GM13977 (cell line): ENCODE measurements at regions not wholly inside any gene's neighbourhood (a gene's known extent, or its start where the extent isn't known, plus 50 kb on each side); places are given as distances from the start of the nearest gene placed in this dataset.

ENCODE experiments used
- DNase-seq: peaks from one replicate; pipeline ENCODE4 v3.0.0; 2012; ENCODE audit warnings: low spot score
- in situ Hi-C: fragments of 300-500 bp; cut with MboI; formaldehyde crosslinking; loops from one replicate; pipeline ENCODE4 v1.12.0; 2022; ENCODE audit warnings: low sequenced_read_pairs, low pct_unique_long_range_greater_than_20kb, mixed read lengths, inconsistent platforms; ENCODE audit not compliant: unreplicated experiment
- TF ChIP-seq, protein P1 (sequence below): IDR thresholded peaks from 2 replicates; pipeline ENCODE4 v1.5.1; 2012; ENCODE audit warnings: mild to moderate bottlenecking, control low read depth; ENCODE audit not compliant: insufficient read depth; ENCODE audit errors: extremely low read depth, missing control alignments

- no peak for DNase-seq
- TF ChIP-seq, protein P1, sequence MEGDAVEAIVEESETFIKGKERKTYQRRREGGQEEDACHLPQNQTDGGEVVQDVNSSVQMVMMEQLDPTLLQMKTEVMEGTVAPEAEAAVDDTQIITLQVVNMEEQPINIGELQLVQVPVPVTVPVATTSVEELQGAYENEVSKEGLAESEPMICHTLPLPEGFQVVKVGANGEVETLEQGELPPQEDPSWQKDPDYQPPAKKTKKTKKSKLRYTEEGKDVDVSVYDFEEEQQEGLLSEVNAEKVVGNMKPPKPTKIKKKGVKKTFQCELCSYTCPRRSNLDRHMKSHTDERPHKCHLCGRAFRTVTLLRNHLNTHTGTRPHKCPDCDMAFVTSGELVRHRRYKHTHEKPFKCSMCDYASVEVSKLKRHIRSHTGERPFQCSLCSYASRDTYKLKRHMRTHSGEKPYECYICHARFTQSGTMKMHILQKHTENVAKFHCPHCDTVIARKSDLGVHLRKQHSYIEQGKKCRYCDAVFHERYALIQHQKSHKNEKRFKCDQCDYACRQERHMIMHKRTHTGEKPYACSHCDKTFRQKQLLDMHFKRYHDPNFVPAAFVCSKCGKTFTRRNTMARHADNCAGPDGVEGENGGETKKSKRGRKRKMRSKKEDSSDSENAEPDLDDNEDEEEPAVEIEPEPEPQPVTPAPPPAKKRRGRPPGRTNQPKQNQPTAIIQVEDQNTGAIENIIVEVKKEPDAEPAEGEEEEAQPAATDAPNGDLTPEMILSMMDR = no peak
- in situ Hi-C loops = no loop called here
These were observed 1119.8 kb downstream of the TSN start for GRCh38 chr2:122875091-122875865.

DNA sequence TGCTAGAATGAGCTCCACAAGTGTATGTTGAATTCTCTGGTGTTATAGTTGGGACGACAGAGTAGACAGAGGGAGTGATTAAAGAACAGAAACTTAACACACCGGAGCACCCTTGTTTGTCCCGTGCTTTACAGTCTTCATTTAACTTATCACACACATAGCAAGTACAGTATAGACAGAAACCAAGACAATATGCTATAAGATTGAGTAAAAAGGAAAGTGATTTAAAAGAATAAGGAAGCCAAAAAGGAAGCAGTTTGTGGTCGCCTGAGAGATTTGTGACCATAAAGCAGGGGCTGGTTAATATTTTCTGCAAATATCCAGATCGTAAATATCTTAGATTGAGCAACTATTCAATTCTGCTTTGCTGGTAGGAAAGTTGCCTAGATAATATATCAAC, 1128.4 kb downstream of the TSN start:
- DNase-seq = no peak
- in situ Hi-C loops = no loop called here
- TF ChIP-seq, protein P1 = no peak

DNA sequence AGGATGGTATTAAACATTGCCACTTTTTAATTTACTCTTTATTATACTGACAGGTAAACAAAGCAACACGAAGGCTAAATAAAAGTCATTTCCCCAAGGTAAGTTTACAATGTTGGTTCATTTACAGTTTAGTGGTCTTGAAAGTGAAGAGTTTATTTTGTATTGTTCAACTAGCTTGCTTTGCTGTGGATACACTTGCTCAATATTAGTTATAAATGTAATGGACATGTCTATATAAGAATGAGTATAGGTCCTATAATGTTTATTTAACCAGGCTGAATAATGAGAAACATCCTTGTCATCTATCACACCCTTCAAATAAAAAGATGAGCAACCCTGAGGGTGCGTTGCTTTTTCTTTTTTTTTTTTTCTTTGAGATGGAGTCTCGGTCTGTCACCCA, 1129.4 kb downstream of the TSN start:
- TF ChIP-seq, protein P1 = no peak
- in situ Hi-C loops = no loop called here
- DNase-seq = no peak

GRCh38 chr2:122885436-122885835, 1130.0 kb downstream of the TSN start:
- no peak for DNase-seq
- in situ Hi-C loops = no loop called here
- TF ChIP-seq, protein P1 = no peak

DNA sequence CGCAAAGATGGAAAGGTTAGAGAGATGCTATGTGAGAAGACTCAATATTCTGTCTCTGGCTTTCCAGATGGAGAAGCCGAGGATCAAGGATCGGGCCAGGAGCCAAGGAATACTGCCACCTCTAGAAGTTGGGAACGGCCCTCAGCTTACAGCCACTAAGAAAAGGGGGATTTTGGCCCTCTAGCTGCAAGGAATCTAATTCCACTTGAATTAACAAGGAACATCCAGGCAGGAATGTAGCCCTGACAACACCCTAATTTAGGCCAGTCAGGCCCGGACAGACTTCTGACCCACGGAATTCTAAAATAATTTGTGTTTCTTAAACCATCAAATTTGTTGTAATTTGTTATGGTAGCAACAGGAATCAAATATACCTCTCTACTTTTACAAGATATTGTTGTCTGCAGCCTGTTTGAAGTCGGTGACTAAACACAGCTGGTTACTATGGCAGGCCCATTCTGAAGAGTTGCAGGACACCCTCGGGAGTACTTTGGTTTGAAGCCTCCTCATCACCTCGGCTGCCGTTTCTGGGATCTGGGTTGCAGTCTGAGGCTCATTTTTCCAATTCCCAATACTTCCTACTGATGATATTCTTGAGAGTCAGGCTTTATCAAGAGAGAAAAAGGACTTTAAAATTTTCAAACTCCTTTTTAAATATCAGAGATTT, 1131.2 kb downstream of the TSN start:
- TF ChIP-seq, protein P1 = no peak
- in situ Hi-C loops = no loop called here
- DNase-seq = no peak

- in situ Hi-C loops = no loop called here
These were observed 1125.5 kb upstream of the CNTNAP5 start for GRCh38 chr2:122899614-122900013.

More at GRCh38 chr2:122899614-122900013, 1125.5 kb upstream of the CNTNAP5 start:
- no peak for DNase-seq
- TF ChIP-seq, protein P1 = no peak
